Immature natural killer cell (primary cell): ENCODE measurements at regions not wholly inside any gene's neighbourhood (a gene's known extent, or its start where the extent isn't known, plus 50 kb on each side); places are given as distances from the start of the nearest gene placed in this dataset.
A peak's percentile ranks its signal among the peaks of the same experiment; 100 is the strongest.

Source experiments
- DNase-seq, 3 donors: peaks; one replicate each; pipeline ENCODE4 v3.0.0; 2022; ENCODE audit warnings: mixed read lengths in 1 of 3
- H3K27ac Mint-ChIP-seq, 6 donors: one replicate each; pipeline ENCODE4 v1.8.0; 2020; ENCODE audit warnings: mixed read lengths in 6 of 6, mild to moderate bottlenecking in 5 of 6, inconsistent platforms in 4 of 6, moderate library complexity in 3 of 6
- H3K27me3 Mint-ChIP-seq, 3 donors: one replicate each; pipeline ENCODE4 v1.8.0; 2020 to 2021; ENCODE audit warnings: low read depth in 3 of 3, mild to moderate bottlenecking in 3 of 3, mixed read lengths in 3 of 3, moderate library complexity in 3 of 3, inconsistent platforms in 1 of 3
- H3K36me3 Mint-ChIP-seq, 3 donors: one replicate each; pipeline ENCODE4 v1.8.0; 2020; ENCODE audit warnings: mixed read lengths in 3 of 3, inconsistent platforms in 2 of 3, mild to moderate bottlenecking in 2 of 3
- H3K4me1 Mint-ChIP-seq, 2 donors: one replicate each; pipeline ENCODE4 v1.8.0; 2020; ENCODE audit warnings: inconsistent platforms in 2 of 2, mild to moderate bottlenecking in 2 of 2, mixed read lengths in 2 of 2, moderate library complexity in 1 of 2
- H3K4me3 Mint-ChIP-seq, 5 donors: one replicate each; pipeline ENCODE4 v1.8.0; 2020; ENCODE audit warnings: mild to moderate bottlenecking in 5 of 5, mixed read lengths in 5 of 5, inconsistent platforms in 3 of 5, moderate library complexity in 3 of 5
- H3K9me3 Mint-ChIP-seq, 6 donors: one replicate each; pipeline ENCODE4 v1.8.0; 2020; ENCODE audit warnings: mild to moderate bottlenecking in 6 of 6, mixed read lengths in 6 of 6, inconsistent platforms in 4 of 6, moderate library complexity in 3 of 6

GRCh38 chr2:160970052-160970965 is 189.9 kb upstream of the TANK start:
- H3K4me3 Mint-ChIP-seq, result no peak overlapping the region
- no peaks in the 10 kb centered on the region for H3K36me3 Mint-ChIP-seq
- H3K27me3 Mint-ChIP-seq, result peaks cover 4 to 12% (median 4%) of the 10 kb centered on the region in 3 donors
- H3K9me3 Mint-ChIP-seq, result no peaks in the 10 kb centered on the region
- no peaks in the 10 kb centered on the region for H3K4me1 Mint-ChIP-seq
- no peak overlapping the region for H3K27ac Mint-ChIP-seq
- DNase-seq, result peak in 1 of 3 donors; percentile 6

GRCh38 chr2:160973991-160974390 is 186.2 kb upstream of the TANK start:
- no peak for DNase-seq
- Mint-ChIP-seq H3K4me3 (no peak overlapping the region), H3K27me3 (peaks cover 1 to 10% (median 4%) of the 10 kb centered on the region in 3 donors), H3K4me1 (no peaks in the 10 kb centered on the region), H3K36me3 (no peaks in the 10 kb centered on the region), H3K9me3 (no peaks in the 10 kb centered on the region), H3K27ac (no peak overlapping the region)

GRCh38 chr2:160974803-160975202 is 185.4 kb upstream of the TANK start:
- DNase-seq, result no peak
- no peaks in the 10 kb centered on the region for H3K4me1 Mint-ChIP-seq
- no peaks in the 10 kb centered on the region for H3K36me3 Mint-ChIP-seq
- H3K9me3 Mint-ChIP-seq, result no peaks in the 10 kb centered on the region
- H3K27ac Mint-ChIP-seq, result no peak overlapping the region
- H3K27me3 Mint-ChIP-seq, result peaks cover 0 to 7% (median 4%) of the 10 kb centered on the region in 3 donors
- no peak overlapping the region for H3K4me3 Mint-ChIP-seq

GRCh38 chr2:160976797-160977196 is 183.4 kb upstream of the TANK start:
- DNase-seq, result no peak
- no peaks in the 10 kb centered on the region for H3K36me3 Mint-ChIP-seq
- no peaks in the 10 kb centered on the region for H3K4me1 Mint-ChIP-seq
- H3K9me3 Mint-ChIP-seq, result no peaks in the 10 kb centered on the region
- H3K27me3 Mint-ChIP-seq, result peaks cover 2 to 8% (median 2%) of the 10 kb centered on the region in 3 donors
- H3K27ac Mint-ChIP-seq, result no peak overlapping the region
- H3K4me3 Mint-ChIP-seq, result no peak overlapping the region

- H3K9me3 Mint-ChIP-seq, result no peaks in the 10 kb centered on the region
Observed at GRCh38 chr2:160977376-160977775, 182.9 kb upstream of the TANK start.

GRCh38 chr2:160977854-160978253 is 182.4 kb upstream of the TANK start:
- H3K27ac Mint-ChIP-seq, result no peak overlapping the region

More at GRCh38 chr2:160977376-160977775, 182.9 kb upstream of the TANK start:
- Mint-ChIP-seq H3K36me3 (no peaks in the 10 kb centered on the region), H3K27me3 (peaks cover 2 to 9% (median 2%) of the 10 kb centered on the region in 3 donors), H3K4me3 (no peak overlapping the region), H3K4me1 (no peaks in the 10 kb centered on the region), H3K27ac (no peak overlapping the region)
- DNase-seq, result no peak

GRCh38 chr2:160984426-160985077 is 175.7 kb upstream of the TANK start:
- Mint-ChIP-seq H3K36me3 (no peaks in the 10 kb centered on the region), H3K27me3 (peaks cover 2 to 10% (median 3%) of the 10 kb centered on the region in 3 donors), H3K9me3 (no peaks in the 10 kb centered on the region), H3K4me1 (no peaks in the 10 kb centered on the region), H3K27ac (no peak overlapping the region), H3K4me3 (no peak overlapping the region)
- no peak for DNase-seq

More at GRCh38 chr2:160977854-160978253, 182.4 kb upstream of the TANK start:
- no peak overlapping the region for H3K4me3 Mint-ChIP-seq
- H3K4me1 Mint-ChIP-seq, result no peaks in the 10 kb centered on the region
- H3K27me3 Mint-ChIP-seq, result peaks cover 2 to 9% (median 2%) of the 10 kb centered on the region in 3 donors
- DNase-seq, result no peak
- no peaks in the 10 kb centered on the region for H3K9me3 Mint-ChIP-seq
- H3K36me3 Mint-ChIP-seq, result no peaks in the 10 kb centered on the region

GRCh38 chr2:160989778-160990177 is 170.4 kb upstream of the TANK start:
- Mint-ChIP-seq H3K27me3 (peaks cover 0 to 2% (median 0%) of the 10 kb centered on the region in 3 donors), H3K27ac (no peak overlapping the region)

GRCh38 chr2:160993654-160994061 is 166.6 kb upstream of the TANK start:
- peaks cover 0 to 5% (median 0%) of the 10 kb centered on the region in 3 donors for H3K27me3 Mint-ChIP-seq
- no peak for DNase-seq
- peaks cover 5 to 12% of the 10 kb centered on the region in 2 donors for H3K4me1 Mint-ChIP-seq
- H3K36me3 Mint-ChIP-seq, result no peaks in the 10 kb centered on the region
- H3K27ac Mint-ChIP-seq, result no peak overlapping the region
- H3K4me3 Mint-ChIP-seq, result no peak overlapping the region
- peaks cover 0 to under 1% (median 0%) of the 10 kb centered on the region in 6 donors for H3K9me3 Mint-ChIP-seq

More at GRCh38 chr2:160989778-160990177, 170.4 kb upstream of the TANK start:
- peaks cover 5 to 12% of the 10 kb centered on the region in 2 donors for H3K4me1 Mint-ChIP-seq
- no peak for DNase-seq
- no peaks in the 10 kb centered on the region for H3K36me3 Mint-ChIP-seq
- no peaks in the 10 kb centered on the region for H3K9me3 Mint-ChIP-seq
- no peak overlapping the region for H3K4me3 Mint-ChIP-seq

- Mint-ChIP-seq H3K27ac (no peak overlapping the region), H3K9me3 (peaks cover 0 to 2% (median 0%) of the 10 kb centered on the region in 6 donors), H3K4me3 (peak overlapping the region in 2 of 5 donors; percentile 6 to 23), H3K4me1 (peaks cover 5 to 12% of the 10 kb centered on the region in 2 donors), H3K27me3 (peaks cover 0 to 3% (median 0%) of the 10 kb centered on the region in 3 donors), H3K36me3 (no peaks in the 10 kb centered on the region)
- DNase-seq, result peak; percentile 61 to 75 (median 65)
Observed at GRCh38 chr2:160994141-160995002, 165.9 kb upstream of the TANK start.

GRCh38 chr2:160996584-160996983 is 163.6 kb upstream of the TANK start:
- H3K4me1 Mint-ChIP-seq, result peaks cover 5 to 12% of the 10 kb centered on the region in 2 donors
- H3K27ac Mint-ChIP-seq, result no peak overlapping the region
- peaks cover 0 to 2% (median 0%) of the 10 kb centered on the region in 6 donors for H3K9me3 Mint-ChIP-seq
- H3K4me3 Mint-ChIP-seq, result no peak overlapping the region
- H3K36me3 Mint-ChIP-seq, result no peaks in the 10 kb centered on the region
- H3K27me3 Mint-ChIP-seq, result peaks cover 0 to 3% (median 2%) of the 10 kb centered on the region in 3 donors
- no peak for DNase-seq

GRCh38 chr2:161004379-161004778 is 155.8 kb upstream of the TANK start:
- Mint-ChIP-seq H3K4me1 (no peaks in the 10 kb centered on the region), H3K27me3 (peaks cover 2 to 4% (median 3%) of the 10 kb centered on the region in 3 donors), H3K27ac (no peak overlapping the region), H3K9me3 (peaks cover 0 to 4% (median 0%) of the 10 kb centered on the region in 6 donors), H3K36me3 (no peaks in the 10 kb centered on the region), H3K4me3 (no peak overlapping the region)
- DNase-seq, result no peak

- DNase-seq, result no peak
- Mint-ChIP-seq H3K4me1 (no peaks in the 10 kb centered on the region), H3K9me3 (peaks cover 0 to 4% (median 0%) of the 10 kb centered on the region in 6 donors), H3K36me3 (no peaks in the 10 kb centered on the region), H3K4me3 (no peak overlapping the region), H3K27ac (no peak overlapping the region), H3K27me3 (peaks cover 2 to 6% (median 3%) of the 10 kb centered on the region in 3 donors)
Observed at GRCh38 chr2:161005170-161005569, 155.1 kb upstream of the TANK start.
